ENCODE measurements at regions not wholly inside any gene's neighbourhood (a gene's known extent, or its start where the extent isn't known, plus 50 kb on each side); places are given as distances from the start of the nearest gene placed in this dataset.

DNA sequence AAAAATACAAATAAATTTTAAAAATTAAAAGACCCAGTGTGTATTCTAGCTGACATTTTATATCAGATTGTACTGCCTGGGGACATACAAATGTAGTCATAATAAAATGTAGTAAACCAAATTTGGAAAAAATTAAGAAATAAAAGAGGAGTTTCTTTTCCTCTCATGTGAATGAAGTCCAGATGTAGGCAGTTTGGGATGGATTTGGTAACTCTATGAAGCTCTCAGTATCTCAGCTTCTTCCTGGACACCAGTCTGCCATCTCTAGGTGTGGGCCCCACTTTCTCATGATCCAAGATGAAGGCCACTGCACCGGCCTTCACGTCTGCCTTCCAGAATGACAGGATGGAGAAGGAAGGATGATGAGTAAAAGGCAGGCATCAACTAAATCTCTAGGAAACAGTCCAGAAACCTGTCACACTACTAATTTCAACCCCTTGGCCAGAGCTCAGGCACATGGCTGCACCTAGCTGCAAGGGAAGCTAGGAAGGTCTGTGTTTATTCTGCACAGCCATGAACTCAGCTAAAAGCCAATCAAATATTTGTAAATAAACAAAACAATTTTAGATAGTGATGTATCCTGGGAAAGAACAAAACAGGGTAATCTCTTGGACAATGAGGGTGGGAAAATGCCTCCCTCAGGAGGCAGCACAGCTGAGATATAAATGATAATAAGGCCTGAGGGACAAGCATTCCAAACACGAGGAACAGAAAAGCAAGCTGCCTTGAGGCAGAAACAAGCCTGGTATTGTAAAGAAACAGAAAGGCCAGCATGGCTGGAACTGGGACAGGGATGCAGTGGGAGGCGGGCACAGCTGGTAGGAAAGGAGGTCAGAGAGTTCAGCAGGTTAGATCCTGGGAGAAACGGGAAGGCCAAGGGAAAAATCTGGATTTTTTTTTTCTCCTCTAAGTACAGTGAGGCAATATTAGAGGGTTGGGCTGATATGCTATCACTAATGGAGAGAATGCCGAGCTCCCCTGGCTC, 88.5 kb upstream of the PTPN1 start:
- TF ChIP-seq POLR2A (IDR thresholded peaks at IDR 0.05; ENCODE audit: low read depth, low read length) (no peak), SPI1 (IDR thresholded peaks at IDR 0.05; ENCODE audit: low read depth, low read length) (no peak), TAF1 (IDR thresholded peaks at IDR 0.05; ENCODE audit: low read depth, low read length) (no peak)
